ENCODE measurements at regions not wholly inside any gene's neighbourhood (a gene's known extent, or its start where the extent isn't known, plus 50 kb on each side); places are given as distances from the start of the nearest gene placed in this dataset.

GRCh38 chr7:17205910-17206309 lies 92.5 kb upstream of the AHR start:
- H3K4me3 ChIP-seq, result no peak overlapping the region
- no peaks in the 10 kb centered on the region for H3K27me3 ChIP-seq
- H3K36me3 ChIP-seq, result no peaks in the 10 kb centered on the region
- no peak for TF ChIP-seq CTCF (IDR thresholded peaks at IDR 0.05)
- intact Hi-C loops (cut with DNase I), result no loop called here
- ATAC-seq, result no peak
- no peak for DNase-seq
- H3K4me1 ChIP-seq, result no peaks in the 10 kb centered on the region
- no peaks in the 10 kb centered on the region for H3K9me3 ChIP-seq
- H3K27ac ChIP-seq, result no peak overlapping the region

- no peak for TF ChIP-seq CTCF (IDR thresholded peaks at IDR 0.05)
- no peaks in the 10 kb centered on the region for H3K27me3 ChIP-seq
- no peak overlapping the region for H3K27ac ChIP-seq
- no peaks in the 10 kb centered on the region for H3K36me3 ChIP-seq
- no peak for DNase-seq
- H3K4me3 ChIP-seq, result no peak overlapping the region
- H3K4me1 ChIP-seq, result no peaks in the 10 kb centered on the region
- intact Hi-C loops (cut with DNase I), result no loop called here
- ATAC-seq, result no peak
- H3K9me3 ChIP-seq, result no peaks in the 10 kb centered on the region
These were observed 92.0 kb upstream of the AHR start for GRCh38 chr7:17206349-17206905.

- no peak overlapping the region for H3K4me3 ChIP-seq
- no peak for TF ChIP-seq CTCF (IDR thresholded peaks at IDR 0.05)
- no peaks in the 10 kb centered on the region for H3K9me3 ChIP-seq
- intact Hi-C loops (cut with DNase I), result no loop called here
- no peaks in the 10 kb centered on the region for H3K4me1 ChIP-seq
- DNase-seq, result no peak
- no peaks in the 10 kb centered on the region for H3K27me3 ChIP-seq
- peak; percentile 32 for ATAC-seq
- H3K27ac ChIP-seq, result no peak overlapping the region
- H3K36me3 ChIP-seq, result no peaks in the 10 kb centered on the region
These were observed 91.2 kb upstream of the AHR start for GRCh38 chr7:17207220-17207619.

- H3K4me3 ChIP-seq, result no peak overlapping the region
- intact Hi-C loops (cut with DNase I), result no loop called here
- no peaks in the 10 kb centered on the region for H3K9me3 ChIP-seq
- H3K27ac ChIP-seq, result no peak overlapping the region
- DNase-seq (no peak), ATAC-seq (no peak)
- no peaks in the 10 kb centered on the region for H3K4me1 ChIP-seq
- no peaks in the 10 kb centered on the region for H3K36me3 ChIP-seq
- H3K27me3 ChIP-seq, result no peaks in the 10 kb centered on the region
- TF ChIP-seq CTCF (IDR thresholded peaks at IDR 0.05), result no peak
These were observed 89.4 kb upstream of the AHR start for GRCh38 chr7:17209101-17209500.

- no peak overlapping the region for H3K27ac ChIP-seq
- no peaks in the 10 kb centered on the region for H3K9me3 ChIP-seq
- no peaks in the 10 kb centered on the region for H3K36me3 ChIP-seq
- intact Hi-C loops (cut with DNase I), result no loop called here
- DNase-seq (no peak), ATAC-seq (no peak)
- H3K4me3 ChIP-seq, result no peak overlapping the region
- H3K27me3 ChIP-seq, result no peaks in the 10 kb centered on the region
- no peak for TF ChIP-seq CTCF (IDR thresholded peaks at IDR 0.05)
- H3K4me1 ChIP-seq, result no peaks in the 10 kb centered on the region
These were observed 87.1 kb upstream of the AHR start for GRCh38 chr7:17211307-17211836.

- no peak overlapping the region for H3K27ac ChIP-seq
- no peak for TF ChIP-seq CTCF (IDR thresholded peaks at IDR 0.05)
- no peak for DNase-seq
- intact Hi-C loops (cut with DNase I), result no loop called here
- H3K4me1 ChIP-seq, result no peaks in the 10 kb centered on the region
- no peaks in the 10 kb centered on the region for H3K9me3 ChIP-seq
- ATAC-seq, result no peak
- no peak overlapping the region for H3K4me3 ChIP-seq
- H3K36me3 ChIP-seq, result no peaks in the 10 kb centered on the region
- no peaks in the 10 kb centered on the region for H3K27me3 ChIP-seq
These were observed 86.3 kb upstream of the AHR start for GRCh38 chr7:17212188-17212587.
